DND-41 (cell line): ENCODE measurements at regions not wholly inside any gene's neighbourhood (a gene's known extent, or its start where the extent isn't known, plus 50 kb on each side); places are given as distances from the start of the nearest gene placed in this dataset.

Experiments used
- ATAC-seq: fragments of 200-7000 bp; cut with Tn5 transposase; 3 replicates; pipeline ENCODE4 v1.9.1; 2021; ENCODE audit warnings: low read depth; ENCODE audit not compliant: insufficient read depth
- DNase-seq: peaks from one replicate; pipeline ENCODE4 v3.0.0-alpha.2; 2020
- H2AFZ ChIP-seq: 2 replicates; pipeline ENCODE4 v1.6.0; 2012; ENCODE audit warnings: low read depth, low read length
- H3K27ac ChIP-seq: 2 replicates; pipeline ENCODE4 v1.5.1; 2012; ENCODE audit warnings: low read length, inconsistent platforms
- H3K27me3 ChIP-seq: fragments of 200-600 bp; sonication (generic); 2 replicates; pipeline ENCODE4 v1.6.0; 2012; ENCODE audit warnings: low read length, mild to moderate bottlenecking, inconsistent platforms; ENCODE audit not compliant: insufficient read depth, poor library complexity
- H3K36me3 ChIP-seq: 2 replicates; pipeline ENCODE4 v1.5.1; 2012; ENCODE audit warnings: low read length, inconsistent platforms; ENCODE audit not compliant: insufficient read depth
- H3K4me1 ChIP-seq: 2 replicates; pipeline ENCODE4 v1.5.1; 2012; ENCODE audit warnings: mild to moderate bottlenecking, low read length; ENCODE audit not compliant: insufficient read depth
- H3K4me2 ChIP-seq: 2 replicates; pipeline ENCODE4 v1.6.0; 2012; ENCODE audit warnings: mild to moderate bottlenecking, moderate library complexity, low read length, inconsistent platforms; ENCODE audit not compliant: insufficient read depth
- H3K4me3 ChIP-seq, 2 experiments: fragments of 200-600 bp in 1 of 2; shearing (Covaris generic) in 1 of 2; 2 replicates each; pipeline ENCODE4 v1.5.1; 2012 to 2016; ENCODE audit warnings: inconsistent platforms in 2 of 2, low read length in 2 of 2, mild to moderate bottlenecking in 2 of 2, low read depth in 1 of 2, moderate library complexity in 1 of 2
- H3K79me2 ChIP-seq: 2 replicates; pipeline ENCODE4 v1.6.0; 2012; ENCODE audit warnings: low read length, inconsistent platforms; ENCODE audit not compliant: insufficient read depth
- H3K9ac ChIP-seq: 2 replicates; pipeline ENCODE4 v1.6.0; 2012; ENCODE audit warnings: low read depth, mild to moderate bottlenecking, inconsistent platforms, low read length, moderate library complexity
- H3K9me3 ChIP-seq: 2 replicates; pipeline ENCODE4 v1.5.1; 2012; ENCODE audit warnings: low read length, moderate library complexity, mild to moderate bottlenecking, inconsistent platforms; ENCODE audit not compliant: insufficient read depth, severe bottlenecking
- H4K20me1 ChIP-seq: 2 replicates; pipeline ENCODE4 v1.6.0; 2012; ENCODE audit warnings: low read length; ENCODE audit not compliant: insufficient read depth
- CTCF ChIP-seq: IDR thresholded peaks from 2 replicates; pipeline ENCODE4 v1.5.1; 2012; ENCODE audit warnings: borderline replicate concordance, low read length, moderate library complexity, mild to moderate bottlenecking; ENCODE audit not compliant: poor library complexity, severe bottlenecking; ENCODE audit errors: extremely low read depth
- EZH2 ChIP-seq: IDR thresholded peaks from 3 replicates; pipeline ENCODE4 v1.6.1; 2012; ENCODE audit warnings: borderline replicate concordance, low read depth, mild to moderate bottlenecking, moderate library complexity, low read length, inconsistent platforms; ENCODE audit not compliant: severe bottlenecking

- Histone ChIP-seq H3K4me2 (no peak overlapping the region), H3K27ac (no peak overlapping the region), H2AFZ (no peak overlapping the region), H3K9me3 (no peaks in the 10 kb centered on the region), H4K20me1 (no peaks in the 10 kb centered on the region; the same call in 1 of the 2 replicates), H3K9ac (no peak overlapping the region), H3K79me2 (no peaks in the 10 kb centered on the region), H3K4me1 (no peaks in the 10 kb centered on the region), H3K4me3 (no peak overlapping the region), H3K36me3 (no peaks in the 10 kb centered on the region), H3K27me3 (no peaks in the 10 kb centered on the region)
- DNase-seq: no peak
- TF ChIP-seq EZH2 (no peak), CTCF (no peak)
- ATAC-seq: no peak
These were observed 334.1 kb upstream of the TPM1 start for GRCh38 chr15:62708470-62708869.

- no peaks in the 10 kb centered on the region for H3K79me2 ChIP-seq
- no peaks in the 10 kb centered on the region for H3K36me3 ChIP-seq
- no peak overlapping the region for H3K9ac ChIP-seq
- H3K27ac ChIP-seq: no peak overlapping the region
- H2AFZ ChIP-seq: no peak overlapping the region
- no peak overlapping the region for H3K4me2 ChIP-seq
- no peaks in the 10 kb centered on the region; the same call in 1 of the 2 replicates for H4K20me1 ChIP-seq
- no peaks in the 10 kb centered on the region for H3K9me3 ChIP-seq
- TF ChIP-seq CTCF: no peak
- no peak for TF ChIP-seq EZH2
- no peaks in the 10 kb centered on the region for H3K4me1 ChIP-seq
- H3K4me3 ChIP-seq: no peak overlapping the region
- no peaks in the 10 kb centered on the region for H3K27me3 ChIP-seq
- ATAC-seq: no peak
- DNase-seq: no peak
These were observed 333.3 kb upstream of the TPM1 start for GRCh38 chr15:62709261-62709660.

DNA sequence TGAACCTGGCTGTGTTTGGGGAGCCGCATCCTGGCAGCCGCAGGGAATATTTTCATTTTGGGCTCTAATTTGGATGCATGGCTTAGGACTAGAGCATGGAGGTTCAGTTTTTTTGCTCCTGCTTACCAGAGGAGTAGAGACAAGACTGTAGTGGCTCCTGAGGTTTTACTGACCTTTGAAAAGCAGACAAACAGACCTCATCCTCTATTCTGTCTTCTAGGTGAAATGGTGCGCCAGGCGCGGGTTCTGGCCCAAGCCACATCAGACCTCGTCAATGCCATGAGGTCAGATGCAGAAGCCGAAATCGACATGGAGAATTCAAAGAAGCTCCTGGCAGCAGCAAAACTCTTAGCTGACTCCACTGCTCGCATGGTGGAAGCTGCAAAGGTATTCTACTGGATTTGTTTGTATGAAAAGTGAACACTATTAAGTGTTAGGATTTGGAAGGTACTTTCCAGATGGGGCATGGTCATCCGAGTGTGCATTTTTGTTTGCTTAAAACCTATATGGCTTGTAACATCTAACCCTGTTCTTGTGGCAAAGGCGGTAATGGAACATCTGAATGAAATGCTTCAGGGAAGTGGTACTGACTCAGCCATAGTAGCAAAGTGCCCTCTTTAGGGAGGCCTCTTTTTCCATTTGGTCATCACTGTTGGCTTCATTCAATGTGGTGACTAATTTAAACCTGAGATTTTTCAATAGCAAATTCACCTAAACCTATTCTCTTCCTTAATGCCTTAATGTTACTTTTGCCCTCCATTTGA, 330.7 kb upstream of the TPM1 start:
- no peak for DNase-seq
- no peak for ATAC-seq
- no peaks in the 10 kb centered on the region for H3K27me3 ChIP-seq
- TF ChIP-seq EZH2 (no peak), CTCF (no peak)
- no peak overlapping the region for H2AFZ ChIP-seq
- no peaks in the 10 kb centered on the region for H3K79me2 ChIP-seq
- H3K36me3 ChIP-seq: no peaks in the 10 kb centered on the region
- H3K4me2 ChIP-seq: no peak overlapping the region
- H3K27ac ChIP-seq: no peak overlapping the region
- H4K20me1 ChIP-seq: no peaks in the 10 kb centered on the region; the same call in 1 of the 2 replicates
- no peaks in the 10 kb centered on the region for H3K9me3 ChIP-seq
- H3K9ac ChIP-seq: no peak overlapping the region
- no peak overlapping the region for H3K4me3 ChIP-seq
- H3K4me1 ChIP-seq: no peaks in the 10 kb centered on the region
